HEK293 (cell line): ENCODE measurements at regions not wholly inside any gene's neighbourhood (a gene's known extent, or its start where the extent isn't known, plus 50 kb on each side); places are given as distances from the start of the nearest gene placed in this dataset.

Source experiments
- CTCF ChIA-PET: fragments of 350-600 bp; formaldehyde crosslinking; extraction: SDS; loops from one replicate; lab custom pipeline; 2021; ENCODE audit warnings: antibody characterized with exemption; lab: Yijun Ruan, JAX
- POLR2A ChIA-PET: fragments of 300-600 bp; formaldehyde crosslinking; extraction: SDS; loops from one replicate; lab custom pipeline; 2020; ENCODE audit warnings: antibody characterized with exemption, inconsistent platforms; lab: Yijun Ruan, JAX
- H3K27ac ChIP-seq: fragments of 200-500 bp; sonication (Bioruptor generic); 2 replicates; pipeline ENCODE4 v1.5.1; 2014; ENCODE audit warnings: low read depth, low read length, control low read depth, inconsistent platforms; ENCODE audit errors: extremely low read depth
- H3K36me3 ChIP-seq, 2 experiments: fragments of 200-500 bp in 1 of 2; sonication (Bioruptor generic) in 1 of 2; 1 replicate in 1 of 2; 2 replicates in 1 of 2; pipeline ENCODE4 v1.5.1; 2014 to 2017; ENCODE audit warnings: inconsistent platforms in 2 of 2, low read length in 2 of 2; ENCODE audit not compliant: control insufficient read depth in 2 of 2, insufficient read depth in 1 of 2
- H3K4me1 ChIP-seq: fragments of 200-500 bp; sonication (Bioruptor generic); 2 replicates; pipeline ENCODE4 v1.5.1; 2014; ENCODE audit warnings: mild to moderate bottlenecking, low read length, inconsistent platforms; ENCODE audit not compliant: control insufficient read depth, insufficient read depth
- H3K4me3 ChIP-seq: 2 replicates; pipeline ENCODE4 v1.5.1; 2011; ENCODE audit warnings: low read depth, mild to moderate bottlenecking, control low read depth, low read length, moderate library complexity
- H3K9me3 ChIP-seq: fragments of 200-500 bp; sonication (Bioruptor generic); 2 replicates; pipeline ENCODE4 v1.5.1; 2014; ENCODE audit warnings: low read depth, low read length, inconsistent platforms; ENCODE audit not compliant: control insufficient read depth, insufficient read depth
- GLI2 ChIP-seq: fragments of 450-650 bp; formaldehyde crosslinking; IDR thresholded peaks from 2 replicates; pipeline ENCODE4; 2017; ENCODE audit warnings: missing biosample characterization, missing genetic modification characterization, low read depth, borderline replicate concordance
- WT1 ChIP-seq: fragments of 450-650 bp; formaldehyde crosslinking; IDR thresholded peaks from 2 replicates; pipeline ENCODE4 v1.5.1; 2016; ENCODE audit warnings: missing biosample characterization, missing genetic modification characterization
- ZEB2 ChIP-seq: fragments of 450-650 bp; formaldehyde crosslinking; IDR thresholded peaks from 2 replicates; pipeline ENCODE4 v1.5.1; 2016; ENCODE audit warnings: missing biosample characterization, missing genetic modification characterization
- ZFHX2 ChIP-seq: fragments of 450-650 bp; formaldehyde crosslinking; conservative IDR thresholded peaks from 2 replicates; pipeline ENCODE4 v1.5.1; 2016; ENCODE audit warnings: missing biosample characterization, missing genetic modification characterization
- ZFP37 ChIP-seq: fragments of 450-650 bp; formaldehyde crosslinking; IDR thresholded peaks from 2 replicates; pipeline ENCODE4 v1.5.1; 2016; ENCODE audit warnings: missing biosample characterization, missing genetic modification characterization
- ZNF146 ChIP-seq: fragments of 450-650 bp; formaldehyde crosslinking; IDR thresholded peaks from 2 replicates; pipeline ENCODE4 v1.5.1; 2016; ENCODE audit warnings: missing biosample characterization, missing genetic modification characterization
- ZNF184 ChIP-seq: fragments of 450-650 bp; IDR thresholded peaks from 2 replicates; pipeline ENCODE4 v1.5.1; 2018; ENCODE audit warnings: missing biosample characterization, mild to moderate bottlenecking, missing genetic modification characterization
- ZNF26 ChIP-seq: fragments of 450-650 bp; formaldehyde crosslinking; IDR thresholded peaks from 2 replicates; pipeline ENCODE4 v1.5.1; 2016; ENCODE audit warnings: missing biosample characterization, missing genetic modification characterization
- ZNF488 ChIP-seq: fragments of 450-650 bp; formaldehyde crosslinking; IDR thresholded peaks from 2 replicates; pipeline ENCODE4 v1.5.1; 2016; ENCODE audit warnings: missing biosample characterization, missing genetic modification characterization
- ZNF626 ChIP-seq: fragments of 450-650 bp; sonication (Bioruptor Pico); formaldehyde crosslinking; IDR thresholded peaks from 2 replicates; pipeline ENCODE4 v1.5.1; 2018; ENCODE audit warnings: missing biosample characterization, missing genetic modification characterization, inconsistent platforms
- TF ChIP-seq, protein P1 (sequence below): fragments of 450-650 bp; formaldehyde crosslinking; IDR thresholded peaks from 2 replicates; pipeline ENCODE4 v1.5.1; 2016; ENCODE audit warnings: missing biosample characterization, missing genetic modification characterization, borderline replicate concordance
- TF ChIP-seq, protein P2 (sequence below): fragments of 450-650 bp; formaldehyde crosslinking; IDR thresholded peaks from 2 replicates; pipeline ENCODE4 v1.5.1; 2016; ENCODE audit warnings: missing biosample characterization, missing genetic modification characterization
- TF ChIP-seq, protein P3 (sequence below): fragments of 450-650 bp; formaldehyde crosslinking; IDR thresholded peaks from 2 replicates; pipeline ENCODE4 v1.5.1; 2016; ENCODE audit warnings: missing biosample characterization, missing genetic modification characterization

- Histone ChIP-seq H3K4me1 (peaks cover 6% of the 10 kb centered on the region), H3K9me3 (no peaks in the 10 kb centered on the region), H3K36me3 (no peaks in the 10 kb centered on the region), H3K27ac (no peak overlapping the region), H3K4me3 (no peak overlapping the region)
- TF ChIP-seq ZNF488 (tag by site-specific recombination) = no peak
- TF ChIP-seq GLI2 = no peak
- TF ChIP-seq, protein P1, sequence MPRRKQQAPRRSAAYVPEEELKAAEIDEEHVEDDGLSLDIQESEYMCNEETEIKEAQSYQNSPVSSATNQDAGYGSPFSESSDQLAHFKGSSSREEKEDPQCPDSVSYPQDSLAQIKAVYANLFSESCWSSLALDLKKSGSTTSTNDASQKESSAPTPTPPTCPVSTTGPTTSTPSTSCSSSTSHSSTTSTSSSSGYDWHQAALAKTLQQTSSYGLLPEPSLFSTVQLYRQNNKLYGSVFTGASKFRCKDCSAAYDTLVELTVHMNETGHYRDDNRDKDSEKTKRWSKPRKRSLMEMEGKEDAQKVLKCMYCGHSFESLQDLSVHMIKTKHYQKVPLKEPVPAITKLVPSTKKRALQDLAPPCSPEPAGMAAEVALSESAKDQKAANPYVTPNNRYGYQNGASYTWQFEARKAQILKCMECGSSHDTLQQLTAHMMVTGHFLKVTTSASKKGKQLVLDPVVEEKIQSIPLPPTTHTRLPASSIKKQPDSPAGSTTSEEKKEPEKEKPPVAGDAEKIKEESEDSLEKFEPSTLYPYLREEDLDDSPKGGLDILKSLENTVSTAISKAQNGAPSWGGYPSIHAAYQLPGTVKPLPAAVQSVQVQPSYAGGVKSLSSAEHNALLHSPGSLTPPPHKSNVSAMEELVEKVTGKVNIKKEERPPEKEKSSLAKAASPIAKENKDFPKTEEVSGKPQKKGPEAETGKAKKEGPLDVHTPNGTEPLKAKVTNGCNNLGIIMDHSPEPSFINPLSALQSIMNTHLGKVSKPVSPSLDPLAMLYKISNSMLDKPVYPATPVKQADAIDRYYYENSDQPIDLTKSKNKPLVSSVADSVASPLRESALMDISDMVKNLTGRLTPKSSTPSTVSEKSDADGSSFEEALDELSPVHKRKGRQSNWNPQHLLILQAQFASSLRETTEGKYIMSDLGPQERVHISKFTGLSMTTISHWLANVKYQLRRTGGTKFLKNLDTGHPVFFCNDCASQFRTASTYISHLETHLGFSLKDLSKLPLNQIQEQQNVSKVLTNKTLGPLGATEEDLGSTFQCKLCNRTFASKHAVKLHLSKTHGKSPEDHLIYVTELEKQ = no peak
- POLR2A ChIA-PET = no interaction called here
- CTCF ChIA-PET = interaction anchor here (0.7 kb wide), 1 partner anchor 1800 kb away, joined by 4 read pairs; no protein-coding TSS in a partner anchor
These were observed 224.0 kb upstream of the ZNF32 start for GRCh38 chr10:43872644-43873043.

GRCh38 chr10:43871545-43871944 lies 222.9 kb upstream of the ZNF32 start:
- TF ChIP-seq ZEB2 (tag by site-specific recombination) (no peak), ZNF184 (no peak), ZNF146 (no peak), ZFP37 (tag by site-specific recombination) (no peak), ZFHX2 (tag by site-specific recombination) (no peak), WT1 (tag by site-specific recombination) (no peak), ZNF626 (tag by site-specific recombination) (no peak), ZNF26 (tag by site-specific recombination) (no peak)
- TF ChIP-seq, protein P2, sequence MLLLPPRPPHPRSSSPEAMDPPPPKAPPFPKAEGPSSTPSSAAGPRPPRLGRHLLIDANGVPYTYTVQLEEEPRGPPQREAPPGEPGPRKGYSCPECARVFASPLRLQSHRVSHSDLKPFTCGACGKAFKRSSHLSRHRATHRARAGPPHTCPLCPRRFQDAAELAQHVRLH (tag by site-specific recombination) = no peak
- TF ChIP-seq, protein P3, sequence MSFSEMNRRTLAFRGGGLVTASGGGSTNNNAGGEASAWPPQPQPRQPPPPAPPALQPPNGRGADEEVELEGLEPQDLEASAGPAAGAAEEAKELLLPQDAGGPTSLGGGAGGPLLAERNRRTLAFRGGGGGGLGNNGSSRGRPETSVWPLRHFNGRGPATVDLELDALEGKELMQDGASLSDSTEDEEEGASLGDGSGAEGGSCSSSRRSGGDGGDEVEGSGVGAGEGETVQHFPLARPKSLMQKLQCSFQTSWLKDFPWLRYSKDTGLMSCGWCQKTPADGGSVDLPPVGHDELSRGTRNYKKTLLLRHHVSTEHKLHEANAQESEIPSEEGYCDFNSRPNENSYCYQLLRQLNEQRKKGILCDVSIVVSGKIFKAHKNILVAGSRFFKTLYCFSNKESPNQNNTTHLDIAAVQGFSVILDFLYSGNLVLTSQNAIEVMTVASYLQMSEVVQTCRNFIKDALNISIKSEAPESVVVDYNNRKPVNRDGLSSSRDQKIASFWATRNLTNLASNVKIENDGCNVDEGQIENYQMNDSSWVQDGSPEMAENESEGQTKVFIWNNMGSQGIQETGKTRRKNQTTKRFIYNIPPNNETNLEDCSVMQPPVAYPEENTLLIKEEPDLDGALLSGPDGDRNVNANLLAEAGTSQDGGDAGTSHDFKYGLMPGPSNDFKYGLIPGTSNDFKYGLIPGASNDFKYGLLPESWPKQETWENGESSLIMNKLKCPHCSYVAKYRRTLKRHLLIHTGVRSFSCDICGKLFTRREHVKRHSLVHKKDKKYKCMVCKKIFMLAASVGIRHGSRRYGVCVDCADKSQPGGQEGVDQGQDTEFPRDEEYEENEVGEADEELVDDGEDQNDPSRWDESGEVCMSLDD (tag by site-specific recombination) = no peak
- Histone ChIP-seq H3K9me3 (no peaks in the 10 kb centered on the region), H3K4me1 (peaks cover 6% of the 10 kb centered on the region), H3K27ac (no peak overlapping the region), H3K4me3 (no peak overlapping the region), H3K36me3 (no peaks in the 10 kb centered on the region)
- POLR2A ChIA-PET = no interaction called here
- CTCF ChIA-PET = interaction anchor here (0.6 kb wide), 2 partner anchors 25 to 107 kb away, joined by 5 to 6 read pairs; no protein-coding TSS in a partner anchor
